ENCODE measurements at regions not wholly inside any gene's neighbourhood (a gene's known extent, or its start where the extent isn't known, plus 50 kb on each side); places are given as distances from the start of the nearest gene placed in this dataset.

GRCh38 chr21:35982717-35983116, 77.6 kb downstream of the SETD4 start:
- TF ChIP-seq CTCF (IDR thresholded peaks at IDR 0.05) = no peak

- no peak for TF ChIP-seq CTCF (IDR thresholded peaks at IDR 0.05)
Observed at GRCh38 chr21:35981514-35982070, 78.7 kb downstream of the SETD4 start.

GRCh38 chr21:35980821-35981220, 79.5 kb downstream of the SETD4 start:
- TF ChIP-seq CTCF (IDR thresholded peaks at IDR 0.05) = no peak

GRCh38 chr21:35976929-35977328, 83.4 kb downstream of the SETD4 start:
- TF ChIP-seq CTCF (IDR thresholded peaks at IDR 0.05) = no peak

- no peak for TF ChIP-seq CTCF (IDR thresholded peaks at IDR 0.05)
Observed at GRCh38 chr21:35976481-35976880, 83.8 kb downstream of the SETD4 start.

- TF ChIP-seq CTCF (IDR thresholded peaks at IDR 0.05) = no peak
Observed at GRCh38 chr21:35974775-35975174, 85.6 kb downstream of the SETD4 start.

GRCh38 chr21:35971824-35972223, 88.5 kb downstream of the SETD4 start:
- TF ChIP-seq CTCF (IDR thresholded peaks at IDR 0.05) = no peak

- no peak for TF ChIP-seq CTCF (IDR thresholded peaks at IDR 0.05)
Observed at GRCh38 chr21:35969281-35969680, 91.0 kb downstream of the SETD4 start.
